Endothelial cell of umbilical vein (primary cell): ENCODE measurements at regions not wholly inside any gene's neighbourhood (a gene's known extent, or its start where the extent isn't known, plus 50 kb on each side); places are given as distances from the start of the nearest gene placed in this dataset.

Source experiments
- BruUV-seq: library from RNA; stranded (reverse); fragments of 400-500 nt; replicated peaks from 2 replicates; lab custom pipeline; 2021; lab: Mats Ljungman, UMichigan
- CTCF ChIA-PET: fragments of 300-600, 350-600 bp; sonication (Branson Sonifier 250); formaldehyde crosslinking; loops from one replicate; lab custom pipeline; 2021; ENCODE audit warnings: antibody characterized with exemption, inconsistent platforms; lab: Charles Lee
- POLR2A ChIA-PET: fragments of 300-600, 350-600 bp; sonication (Branson Sonifier 250); formaldehyde crosslinking; loops from one replicate; lab custom pipeline; 2021; ENCODE audit warnings: antibody characterized with exemption, inconsistent platforms; lab: Charles Lee
- DNase-seq: peaks from one replicate; pipeline ENCODE4 v3.0.0-alpha.2; 2011; ENCODE audit warnings: low read depth, low spot score
- FAIRE-seq: peaks from 2 replicates; lab custom pipeline; 2011; peaks lifted over from hg19 to GRCh38; lab: Jason Lieb, UNC
- H2AFZ ChIP-seq: 2 replicates; pipeline ENCODE4 v1.6.0; 2012; ENCODE audit warnings: low read depth, low read length, control low read depth, inconsistent platforms
- H3K27ac ChIP-seq: 2 replicates; pipeline ENCODE4 v1.5.1; 2011; ENCODE audit warnings: low read depth, mild to moderate bottlenecking, control low read depth, low read length, moderate library complexity; ENCODE audit not compliant: insufficient read depth
- H3K27me3 ChIP-seq, 2 experiments: 2 replicates each; pipeline versions ENCODE4 v1.6.0 to v1.6.1; 2011; ENCODE audit warnings: low read length in 2 of 2, mixed read lengths in 1 of 2; ENCODE audit not compliant: control insufficient read depth in 2 of 2, insufficient read depth in 2 of 2
- H3K36me3 ChIP-seq, 2 experiments: 2 replicates in 1 of 2; 3 replicates in 1 of 2; pipeline ENCODE4 v1.5.1; 2011; ENCODE audit warnings: low read length in 2 of 2, mild to moderate bottlenecking in 1 of 2, moderate library complexity in 1 of 2; ENCODE audit not compliant: control insufficient read depth in 2 of 2, insufficient read depth in 2 of 2; ENCODE audit errors: extremely low read depth in 1 of 2
- H3K4me1 ChIP-seq: 3 replicates; pipeline ENCODE4 v1.5.1; 2011; ENCODE audit warnings: mild to moderate bottlenecking, low read length; ENCODE audit not compliant: control insufficient read depth, insufficient read depth; ENCODE audit errors: extremely low read depth
- H3K4me2 ChIP-seq: 2 replicates; pipeline ENCODE4 v1.6.1; 2011; ENCODE audit warnings: low read length, control low read depth, mixed read lengths; ENCODE audit not compliant: insufficient read depth
- H3K4me3 ChIP-seq, 3 experiments: fragments of 200-600 bp in 1 of 3; sonication (generic), shearing (Covaris generic) in 1 of 3; replicated peaks in 1 of 3; 2 replicates each; pipeline ENCODE4 v1.5.1; 2011 to 2016; ENCODE audit warnings: control low read depth in 3 of 3, low read length in 3 of 3, mild to moderate bottlenecking in 2 of 3, inconsistent platforms in 1 of 3, low read depth in 1 of 3, moderate library complexity in 1 of 3; ENCODE audit not compliant: insufficient read depth in 1 of 3
- H3K79me2 ChIP-seq: 2 replicates; pipeline ENCODE4 v1.6.0; 2012; ENCODE audit warnings: low read length, inconsistent platforms; ENCODE audit not compliant: control insufficient read depth, insufficient read depth
- H3K9ac ChIP-seq: replicated peaks from 2 replicates; pipeline ENCODE3; 2011; ENCODE audit warnings: low read length, control low read depth; ENCODE audit not compliant: insufficient read depth; ENCODE audit errors: extremely low read depth
- H3K9me1 ChIP-seq: replicated peaks from 3 replicates; pipeline ENCODE4 v1.6.0; 2011; ENCODE audit warnings: mild to moderate bottlenecking, low read length; ENCODE audit not compliant: control insufficient read depth, insufficient read depth; ENCODE audit errors: extremely low read depth
- H3K9me3 ChIP-seq: replicated peaks from 2 replicates; pipeline ENCODE4 v1.5.1; 2012; ENCODE audit warnings: low read length, inconsistent platforms; ENCODE audit not compliant: control insufficient read depth, insufficient read depth
- H4K20me1 ChIP-seq: replicated peaks from 2 replicates; pipeline ENCODE3; 2011; ENCODE audit warnings: mild to moderate bottlenecking, low read length; ENCODE audit not compliant: control insufficient read depth, insufficient read depth; ENCODE audit errors: extremely low read depth
- CTCF ChIP-seq, 2 donors: IDR thresholded peaks; 1 replicate in 1 of 2; 2 replicates in 1 of 2; pipeline ENCODE4 v1.5.1; 2011; ENCODE audit warnings: low read length in 2 of 2, mild to moderate bottlenecking in 2 of 2, moderate library complexity in 2 of 2, control low read depth in 1 of 2, inconsistent platforms in 1 of 2, low read depth in 1 of 2; ENCODE audit not compliant: insufficient read depth in 1 of 2; ENCODE audit errors: extremely low read depth in 1 of 2
- EZH2 ChIP-seq: IDR thresholded peaks from 2 replicates; pipeline ENCODE4 v1.6.1; 2012; ENCODE audit warnings: borderline replicate concordance, low read depth, mild to moderate bottlenecking, moderate library complexity, low read length, inconsistent platforms; ENCODE audit not compliant: severe bottlenecking
- GATA2 ChIP-seq: IDR thresholded peaks from 2 replicates; pipeline ENCODE4 v1.7.0; 2011; ENCODE audit warnings: low read depth, mild to moderate bottlenecking, moderate library complexity, mixed read lengths, low read length; ENCODE audit not compliant: insufficient read length, insufficient read depth
- JUN ChIP-seq: IDR thresholded peaks from 2 replicates; pipeline ENCODE4 v1.6.1; 2011; ENCODE audit warnings: borderline replicate concordance, low read depth; ENCODE audit not compliant: insufficient read length, insufficient read depth
- MAX ChIP-seq: IDR thresholded peaks from 2 replicates; pipeline ENCODE4 v1.6.1; 2011; ENCODE audit not compliant: insufficient read depth, insufficient read length
- MYC ChIP-seq: IDR thresholded peaks from one replicate; pipeline ENCODE4 v1.6.1; 2011; ENCODE audit warnings: mild to moderate bottlenecking, low read depth, low read length
- POLR2A ChIP-seq: IDR thresholded peaks from 2 replicates; pipeline ENCODE4 v1.6.1; 2012; ENCODE audit warnings: low read depth, mild to moderate bottlenecking, control low read depth, low read length
- POLR2AphosphoS5 ChIP-seq: IDR thresholded peaks from 2 replicates; pipeline ENCODE4 v1.6.1; 2012; ENCODE audit warnings: low read depth, mild to moderate bottlenecking, control low read depth, low read length, moderate library complexity; ENCODE audit not compliant: insufficient read depth
- dilution Hi-C: fragments of 300-500 bp; cut with MboI; formaldehyde crosslinking; loops from one replicate; pipeline ENCODE4 v1.15.0; 2019; ENCODE audit warnings: low sequenced_read_pairs; ENCODE audit not compliant: extremely low pct_ligation_motif_present
- intact Hi-C: fragments of 100-400 bp; cut with micrococcal nuclease; formaldehyde crosslinking; loops from one replicate; pipeline ENCODE4 v1.10.0; 2022

DNA sequence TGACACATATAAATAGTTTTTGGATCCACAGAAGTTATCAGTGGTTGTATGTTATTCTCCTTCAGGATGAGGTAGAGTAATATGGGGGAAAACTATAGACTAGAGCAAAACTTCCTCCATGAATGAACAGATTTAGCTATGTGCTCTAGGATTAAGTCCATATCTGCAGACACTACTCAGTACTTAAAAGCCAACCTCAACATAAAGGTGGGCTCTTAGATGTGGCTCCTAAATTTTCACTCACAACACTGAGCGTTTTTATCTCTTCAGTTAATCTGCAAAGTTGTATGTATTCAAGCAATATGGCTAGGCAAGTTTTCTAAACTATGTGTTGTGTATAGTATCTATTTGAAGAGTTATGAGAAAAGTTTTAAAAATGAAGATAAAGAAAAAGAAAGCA, 147.0 kb upstream of the SLITRK3 start:
- Histone ChIP-seq H3K9me1 (no peaks in the 10 kb centered on the region), H3K4me1 (no peaks in the 10 kb centered on the region), H2AFZ (no peak overlapping the region), H3K36me3 (no peaks in the 10 kb centered on the region), H3K27ac (no peak overlapping the region), H3K4me2 (no peak overlapping the region), H3K79me2 (no peaks in the 10 kb centered on the region), H3K27me3 (no peaks in the 10 kb centered on the region), H3K9ac (no peak overlapping the region), H3K4me3 (no peak overlapping the region), H3K9me3 (peaks cover 2% of the 10 kb centered on the region), H4K20me1 (no peaks in the 10 kb centered on the region)
- CTCF ChIA-PET: no interaction called here
- FAIRE-seq (no peak), DNase-seq (no peak)
- BruUV-seq: no TSS peak
- intact Hi-C loops: no loop called here
- dilution Hi-C loops: no loop called here
- TF ChIP-seq MYC (no peak), JUN (no peak), EZH2 (no peak), MAX (no peak), POLR2AphosphoS5 (no peak), GATA2 (no peak)
- POLR2A ChIA-PET: no interaction called here

GRCh38 chr3:165339753-165340152, 143.6 kb upstream of the SLITRK3 start:
- CTCF ChIA-PET: no interaction called here
- no peak for FAIRE-seq

More at GRCh38 chr3:165339753-165340152, 143.6 kb upstream of the SLITRK3 start:
- no peaks in the 10 kb centered on the region for H4K20me1 ChIP-seq
- POLR2A ChIA-PET: no interaction called here
- H3K9ac ChIP-seq: no peak overlapping the region
- no peak overlapping the region for H3K27ac ChIP-seq
- no peaks in the 10 kb centered on the region for H3K27me3 ChIP-seq
- H3K36me3 ChIP-seq: no peaks in the 10 kb centered on the region
- dilution Hi-C loops: no loop called here
- no peak overlapping the region for H3K4me3 ChIP-seq
- DNase-seq: no peak
- no peaks in the 10 kb centered on the region for H3K9me3 ChIP-seq
- intact Hi-C loops: no loop called here
- H3K79me2 ChIP-seq: no peaks in the 10 kb centered on the region
- no peak overlapping the region for H3K4me2 ChIP-seq
- TF ChIP-seq POLR2AphosphoS5 (no peak), EZH2 (no peak), GATA2 (no peak), POLR2A (no peak), CTCF (IDR thresholded peaks at IDR 0.05; ENCODE audit: extremely low read depth in 1 of 2, insufficient read depth in 1 of 2, low read depth in 1 of 2, low read length in 2 of 2) (no peak)
- no peaks in the 10 kb centered on the region for H3K9me1 ChIP-seq
- no peak overlapping the region for H2AFZ ChIP-seq
- no TSS peak for BruUV-seq
- H3K4me1 ChIP-seq: no peaks in the 10 kb centered on the region
